SU-DHL-6 (cell line): ENCODE measurements at regions not wholly inside any gene's neighbourhood (a gene's known extent, or its start where the extent isn't known, plus 50 kb on each side); places are given as distances from the start of the nearest gene placed in this dataset.

Source experiments
- EZH2phosphoT487 ChIP-seq: fragments of 200-600 bp; sonication (generic), shearing (Covaris generic); conservative IDR thresholded peaks from 2 replicates; pipeline ENCODE4 v1.6.1; 2018; ENCODE audit warnings: mild to moderate bottlenecking, antibody characterized with exemption, low read length, moderate library complexity, mixed read lengths
- TF ChIP-seq, protein P1 (sequence below): fragments of 200-600 bp; sonication (generic); IDR thresholded peaks from one replicate; pipeline ENCODE4 v1.5.1; 2017; ENCODE audit warnings: antibody characterized with exemption, mild to moderate bottlenecking, low read length, moderate library complexity; ENCODE audit not compliant: insufficient read depth, poor library complexity, severe bottlenecking

GRCh38 chr3:160126051-160126450 lies 99.2 kb upstream of the C3orf80 start:
- TF ChIP-seq, protein P1, sequence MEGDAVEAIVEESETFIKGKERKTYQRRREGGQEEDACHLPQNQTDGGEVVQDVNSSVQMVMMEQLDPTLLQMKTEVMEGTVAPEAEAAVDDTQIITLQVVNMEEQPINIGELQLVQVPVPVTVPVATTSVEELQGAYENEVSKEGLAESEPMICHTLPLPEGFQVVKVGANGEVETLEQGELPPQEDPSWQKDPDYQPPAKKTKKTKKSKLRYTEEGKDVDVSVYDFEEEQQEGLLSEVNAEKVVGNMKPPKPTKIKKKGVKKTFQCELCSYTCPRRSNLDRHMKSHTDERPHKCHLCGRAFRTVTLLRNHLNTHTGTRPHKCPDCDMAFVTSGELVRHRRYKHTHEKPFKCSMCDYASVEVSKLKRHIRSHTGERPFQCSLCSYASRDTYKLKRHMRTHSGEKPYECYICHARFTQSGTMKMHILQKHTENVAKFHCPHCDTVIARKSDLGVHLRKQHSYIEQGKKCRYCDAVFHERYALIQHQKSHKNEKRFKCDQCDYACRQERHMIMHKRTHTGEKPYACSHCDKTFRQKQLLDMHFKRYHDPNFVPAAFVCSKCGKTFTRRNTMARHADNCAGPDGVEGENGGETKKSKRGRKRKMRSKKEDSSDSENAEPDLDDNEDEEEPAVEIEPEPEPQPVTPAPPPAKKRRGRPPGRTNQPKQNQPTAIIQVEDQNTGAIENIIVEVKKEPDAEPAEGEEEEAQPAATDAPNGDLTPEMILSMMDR = no peak
- no peak for TF ChIP-seq EZH2phosphoT487
